GM12891 (cell line): ENCODE measurements at regions not wholly inside any gene's neighbourhood (a gene's known extent, or its start where the extent isn't known, plus 50 kb on each side); places are given as distances from the start of the nearest gene placed in this dataset.

Experiments used
- POLR2A ChIP-seq: IDR thresholded peaks from 2 replicates; pipeline ENCODE4 v1.6.1; 2011; ENCODE audit warnings: low read depth, low read length, control low read depth
- POLR2AphosphoS5 ChIP-seq: IDR thresholded peaks from 2 replicates; pipeline ENCODE4 v1.6.1; 2011; ENCODE audit warnings: low read depth, low read length, control low read depth
- POU2F2 ChIP-seq: IDR thresholded peaks from 2 replicates; pipeline ENCODE4 v1.6.1; 2011; ENCODE audit warnings: low read depth, mild to moderate bottlenecking, control low read depth, low read length, moderate library complexity
- TAF1 ChIP-seq: IDR thresholded peaks from 2 replicates; pipeline ENCODE4 v1.6.1; 2011; ENCODE audit warnings: low read depth, low read length, control low read depth

DNA sequence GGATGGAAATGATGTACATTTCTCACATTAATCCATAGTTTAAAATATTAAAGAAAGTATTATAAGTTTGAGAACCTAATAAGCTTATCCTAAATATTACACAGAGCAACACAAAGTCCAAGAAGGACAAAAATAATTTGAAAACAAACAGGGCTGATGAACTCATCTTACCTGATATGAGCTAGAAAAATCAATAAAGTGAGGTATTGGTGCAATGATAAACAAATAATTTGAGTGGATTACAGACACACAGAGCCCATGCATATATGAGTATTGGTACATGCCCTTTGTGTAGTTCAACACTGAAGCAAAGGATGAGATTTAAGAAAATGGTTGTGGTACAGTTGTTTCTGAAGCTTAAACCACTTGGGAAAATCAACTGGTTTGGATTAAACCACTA lies 1139.0 kb downstream of the SUCLG1 start:
- TF ChIP-seq POLR2A (no peak), TAF1 (no peak), POLR2AphosphoS5 (no peak), POU2F2 (no peak)
